Stomach (tissue), 4 donors: ENCODE measurements at regions not wholly inside any gene's neighbourhood (a gene's known extent, or its start where the extent isn't known, plus 50 kb on each side); places are given as distances from the start of the nearest gene placed in this dataset.

Experiments used
- POLR2A ChIP-seq, 4 donors: fragments of 450-650 bp; IDR thresholded peaks; one replicate each; pipeline ENCODE4 v1.6.1; 2016; ENCODE audit warnings: antibody characterized with exemption in 4 of 4, control low read depth in 2 of 4, mild to moderate bottlenecking in 1 of 4, moderate library complexity in 1 of 4
- POLR2AphosphoS5 ChIP-seq, 3 donors: sonication (generic); formaldehyde crosslinking; IDR thresholded peaks; one replicate each; pipeline ENCODE4 v1.6.1; 2016; ENCODE audit warnings: antibody characterized with exemption in 3 of 3
- TF ChIP-seq, protein P1 (sequence below), 7 experiments: fragments of 450-650 bp in 4 of 7; fragments of 200-600 bp in 3 of 7; sonication (generic) in 3 of 7; IDR thresholded peaks; one replicate each; pipeline ENCODE4 v1.5.1; 2016 to 2019; ENCODE audit warnings: antibody characterized with exemption in 7 of 7, control low read depth in 2 of 7, mild to moderate bottlenecking in 1 of 7

DNA sequence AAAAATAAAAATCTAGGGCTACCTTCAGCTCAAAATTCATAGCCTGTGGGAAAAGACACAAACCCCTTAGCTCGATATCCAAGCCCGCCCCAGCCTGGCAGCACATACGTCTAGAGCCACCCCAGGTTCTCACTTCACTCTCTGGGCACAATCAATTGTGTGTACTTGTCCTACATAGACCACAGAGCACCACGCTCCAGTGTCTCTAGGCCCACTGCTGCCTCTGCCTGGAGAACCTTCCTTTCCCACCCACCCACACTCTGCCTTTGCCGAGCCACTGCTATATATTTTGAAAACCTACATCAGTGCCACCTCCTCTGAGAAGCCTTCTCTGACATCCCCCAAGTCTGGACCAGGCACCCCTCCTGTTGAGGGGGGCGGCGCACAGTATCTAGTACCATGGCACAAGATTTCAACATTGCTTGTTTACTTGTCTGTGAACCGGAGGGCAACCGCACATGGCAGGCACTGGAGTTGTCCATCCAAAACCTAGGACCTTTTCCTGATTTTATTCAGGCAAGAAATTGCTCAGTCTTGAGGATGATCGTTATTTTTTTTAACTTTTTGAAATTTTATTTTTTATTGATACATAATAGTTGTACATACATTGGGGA lies 141.5 kb downstream of the UNC5CL start:
- TF ChIP-seq, protein P1, sequence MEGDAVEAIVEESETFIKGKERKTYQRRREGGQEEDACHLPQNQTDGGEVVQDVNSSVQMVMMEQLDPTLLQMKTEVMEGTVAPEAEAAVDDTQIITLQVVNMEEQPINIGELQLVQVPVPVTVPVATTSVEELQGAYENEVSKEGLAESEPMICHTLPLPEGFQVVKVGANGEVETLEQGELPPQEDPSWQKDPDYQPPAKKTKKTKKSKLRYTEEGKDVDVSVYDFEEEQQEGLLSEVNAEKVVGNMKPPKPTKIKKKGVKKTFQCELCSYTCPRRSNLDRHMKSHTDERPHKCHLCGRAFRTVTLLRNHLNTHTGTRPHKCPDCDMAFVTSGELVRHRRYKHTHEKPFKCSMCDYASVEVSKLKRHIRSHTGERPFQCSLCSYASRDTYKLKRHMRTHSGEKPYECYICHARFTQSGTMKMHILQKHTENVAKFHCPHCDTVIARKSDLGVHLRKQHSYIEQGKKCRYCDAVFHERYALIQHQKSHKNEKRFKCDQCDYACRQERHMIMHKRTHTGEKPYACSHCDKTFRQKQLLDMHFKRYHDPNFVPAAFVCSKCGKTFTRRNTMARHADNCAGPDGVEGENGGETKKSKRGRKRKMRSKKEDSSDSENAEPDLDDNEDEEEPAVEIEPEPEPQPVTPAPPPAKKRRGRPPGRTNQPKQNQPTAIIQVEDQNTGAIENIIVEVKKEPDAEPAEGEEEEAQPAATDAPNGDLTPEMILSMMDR (IDR thresholded peaks at IDR 0.05), result no peak
- TF ChIP-seq POLR2A (IDR thresholded peaks at IDR 0.05), result no peak
- TF ChIP-seq POLR2AphosphoS5 (IDR thresholded peaks at IDR 0.05), result no peak
